Esophagus squamous epithelium (tissue), 5 donors: ENCODE measurements at regions not wholly inside any gene's neighbourhood (a gene's known extent, or its start where the extent isn't known, plus 50 kb on each side); places are given as distances from the start of the nearest gene placed in this dataset.

Source experiments
- DNase-seq: peaks from one replicate; lab custom pipeline; 2025; lab: John Stamatoyannopoulos, UW
- H3K27ac ChIP-seq, 4 donors: fragments of 200-600 bp; sonication (generic); one replicate each; pipeline ENCODE4 v1.5.1; 2016 to 2019; ENCODE audit warnings: mild to moderate bottlenecking in 1 of 4
- H3K27me3 ChIP-seq, 4 donors: fragments of 200-600 bp; sonication (generic); 1 replicate in 3 of 4; 2 replicates in 1 of 4; pipeline versions ENCODE4 v1.5.1 to v1.6.0; 2017 to 2021; ENCODE audit warnings: antibody characterized with exemption in 1 of 4
- H3K36me3 ChIP-seq, 3 donors: fragments of 200-600 bp; sonication (generic); one replicate each; pipeline ENCODE4 v1.5.1; 2016 to 2019
- H3K4me1 ChIP-seq, 3 donors: fragments of 200-600 bp; sonication (generic); one replicate each; pipeline ENCODE4 v1.5.1; 2017 to 2019
- H3K4me3 ChIP-seq, 4 donors: fragments of 200-600 bp; sonication (generic); 1 replicate in 3 of 4; 2 replicates in 1 of 4; pipeline ENCODE4 v1.5.1; 2016 to 2019; ENCODE audit warnings: mild to moderate bottlenecking in 2 of 4, moderate library complexity in 1 of 4
- H3K9me3 ChIP-seq, 3 donors: fragments of 200-600 bp; sonication (generic); one replicate each; pipeline ENCODE4 v1.5.1; 2016 to 2019
- CTCF ChIP-seq, 6 experiments: fragments of 450-650 bp in 4 of 6; fragments of 200-600 bp in 2 of 6; sonication (generic) in 2 of 6; IDR thresholded peaks; one replicate each; pipeline ENCODE4 v1.5.1; 2016 to 2019; ENCODE audit warnings: antibody characterized with exemption in 6 of 6, mild to moderate bottlenecking in 4 of 6, moderate library complexity in 4 of 6
- POLR2A ChIP-seq, 4 donors: fragments of 450-650 bp; IDR thresholded peaks; one replicate each; pipeline ENCODE4 v1.6.1; 2017; ENCODE audit warnings: antibody characterized with exemption in 4 of 4, mild to moderate bottlenecking in 4 of 4, moderate library complexity in 3 of 4
- WGBS, 2 donors: methylation state at CpG; one replicate each; pipeline ENCODE4 v1.1.5; 2018; 5-methylcytosine and 5-hydroxymethylcytosine counted together
- intact Hi-C: fragments of 100-400 bp; cut with DNase I; formaldehyde crosslinking; loops from one replicate; pipeline ENCODE4 v1.15.0; 2022
- donor health status: DM: yes; HTN: yes; CAD: no.

GRCh38 chr1:29786195-29786594, 549.9 kb downstream of the PTPRU start:
- Histone ChIP-seq H3K27ac (no peak overlapping the region), H3K27me3 (peaks cover 0 to 51% (median 0%) of the 10 kb centered on the region in 4 donors), H3K4me1 (no peaks in the 10 kb centered on the region), H3K36me3 (no peaks in the 10 kb centered on the region), H3K9me3 (no peaks in the 10 kb centered on the region), H3K4me3 (no peak overlapping the region)
- intact Hi-C loops = no loop called here
- 77 to 80% methylated on average over 2 to 3 of the region's 4 CpGs for WGBS, 2 donors
- no peak for TF ChIP-seq CTCF (IDR thresholded peaks at IDR 0.05)
- no peak for TF ChIP-seq POLR2A (IDR thresholded peaks at IDR 0.05)
- DNase-seq = no peak

- no peak overlapping the region for H3K4me3 ChIP-seq
- WGBS, 2 donors = 87 to 90% methylated on average over 2 to 5 of the region's 5 CpGs
- intact Hi-C loops = no loop called here
- no peaks in the 10 kb centered on the region for H3K9me3 ChIP-seq
- H3K27me3 ChIP-seq = peaks cover 0 to 56% (median 0%) of the 10 kb centered on the region in 4 donors
- no peaks in the 10 kb centered on the region for H3K36me3 ChIP-seq
- TF ChIP-seq POLR2A (IDR thresholded peaks at IDR 0.05) = no peak
- DNase-seq = no peak
- H3K4me1 ChIP-seq = no peaks in the 10 kb centered on the region
- no peak overlapping the region for H3K27ac ChIP-seq
Observed at GRCh38 chr1:29785554-29785953, 549.2 kb downstream of the PTPRU start.

GRCh38 chr1:29785137-29785527, 548.8 kb downstream of the PTPRU start:
- Histone ChIP-seq H3K4me1 (no peaks in the 10 kb centered on the region), H3K27ac (no peak overlapping the region), H3K9me3 (no peaks in the 10 kb centered on the region), H3K4me3 (no peak overlapping the region), H3K27me3 (peaks cover 0 to 60% (median 0%) of the 10 kb centered on the region in 4 donors), H3K36me3 (no peaks in the 10 kb centered on the region)
- TF ChIP-seq CTCF (IDR thresholded peaks at IDR 0.05) (no peak), POLR2A (IDR thresholded peaks at IDR 0.05) (no peak)
- intact Hi-C loops = no loop called here
- 58 to 70% methylated on average over 6 to 7 of the region's 7 CpGs for WGBS, 2 donors
- DNase-seq = no peak

GRCh38 chr1:29784276-29785136, 548.2 kb downstream of the PTPRU start:
- DNase-seq = no peak
- intact Hi-C loops = no loop called here
- Histone ChIP-seq H3K36me3 (no peaks in the 10 kb centered on the region), H3K27ac (no peak overlapping the region), H3K4me1 (no peaks in the 10 kb centered on the region), H3K4me3 (no peak overlapping the region), H3K9me3 (no peaks in the 10 kb centered on the region), H3K27me3 (peaks cover 0 to 60% (median 0%) of the 10 kb centered on the region in 4 donors)
- WGBS, 2 donors = 60 to 75% methylated on average over 6 to 7 of the region's 10 CpGs
- TF ChIP-seq CTCF (IDR thresholded peaks at IDR 0.05) (no peak), POLR2A (IDR thresholded peaks at IDR 0.05) (no peak)

- DNase-seq = no peak
- Histone ChIP-seq H3K27me3 (peaks cover 0 to 68% (median 0%) of the 10 kb centered on the region in 4 donors), H3K4me3 (no peak overlapping the region), H3K36me3 (no peaks in the 10 kb centered on the region), H3K27ac (no peak overlapping the region), H3K4me1 (no peaks in the 10 kb centered on the region), H3K9me3 (no peaks in the 10 kb centered on the region)
- TF ChIP-seq CTCF (IDR thresholded peaks at IDR 0.05) (no peak), POLR2A (IDR thresholded peaks at IDR 0.05) (no peak)
- intact Hi-C loops = no loop called here
- WGBS, 2 donors = 63 to 71% methylated on average over 5 to 7 of the region's 17 CpGs
Observed at GRCh38 chr1:29783508-29784275, 547.4 kb downstream of the PTPRU start.
